HG02571 (cell line): ENCODE measurements at regions not wholly inside any gene's neighbourhood (a gene's known extent, or its start where the extent isn't known, plus 50 kb on each side); places are given as distances from the start of the nearest gene placed in this dataset.

Experiments
- ATAC-seq: cut with Tn5 transposase; IDR thresholded peaks from one replicate; pipeline ENCODE4 v1.9.1; 2021; ENCODE audit warnings: mild to moderate bottlenecking, moderate library complexity; ENCODE audit not compliant: unreplicated experiment

- ATAC-seq, result no peak
Observed at GRCh38 chr13:22082030-22082429, 411.2 kb downstream of the FGF9 start.

GRCh38 chr13:22082437-22083100 is 411.7 kb downstream of the FGF9 start:
- no peak for ATAC-seq

- ATAC-seq, result no peak
Observed at GRCh38 chr13:22085001-22085400, 414.1 kb downstream of the FGF9 start.

GRCh38 chr13:22086597-22087330 is 415.9 kb downstream of the FGF9 start:
- ATAC-seq, result no peak

- ATAC-seq, result no peak
Observed at GRCh38 chr13:22090106-22090505, 419.2 kb downstream of the FGF9 start.

- ATAC-seq, result no peak
Observed at GRCh38 chr13:22091222-22091970, 420.5 kb downstream of the FGF9 start.

- no peak for ATAC-seq
Observed at GRCh38 chr13:22091971-22092300, 421.1 kb downstream of the FGF9 start.

- no peak for ATAC-seq
Observed at GRCh38 chr13:22092791-22093560, 422.1 kb downstream of the FGF9 start.

GRCh38 chr13:22095794-22096193 is 424.9 kb downstream of the FGF9 start:
- no peak for ATAC-seq

GRCh38 chr13:22099585-22099984 is 428.7 kb downstream of the FGF9 start:
- ATAC-seq, result no peak

GRCh38 chr13:22102271-22102670 is 431.4 kb downstream of the FGF9 start:
- no peak for ATAC-seq

GRCh38 chr13:22103046-22104027 is 432.5 kb downstream of the FGF9 start:
- ATAC-seq, result no peak

GRCh38 chr13:22106058-22106457 is 435.2 kb downstream of the FGF9 start:
- ATAC-seq, result no peak

GRCh38 chr13:22107549-22107948 is 436.7 kb downstream of the FGF9 start:
- no peak for ATAC-seq

GRCh38 chr13:22108283-22108942 is 437.5 kb downstream of the FGF9 start:
- ATAC-seq, result no peak

- ATAC-seq, result no peak
Observed at GRCh38 chr13:22108979-22109378, 438.1 kb downstream of the FGF9 start.

GRCh38 chr13:22110368-22110767 is 439.5 kb downstream of the FGF9 start:
- ATAC-seq, result no peak

- no peak for ATAC-seq
Observed at GRCh38 chr13:22111152-22111783, 440.4 kb downstream of the FGF9 start.

GRCh38 chr13:22111961-22112360 is 441.1 kb downstream of the FGF9 start:
- ATAC-seq, result no peak
